HS-5 (cell line): ENCODE measurements at regions not wholly inside any gene's neighbourhood (a gene's known extent, or its start where the extent isn't known, plus 50 kb on each side); places are given as distances from the start of the nearest gene placed in this dataset.
"Not testable (repeated sequence)": the region's sequence is repeated elsewhere in the genome, so short reads cannot be mapped to it uniquely, and the experiment has no call there.

Source experiments
- DNase-seq: peaks from one replicate; pipeline ENCODE4 v3.0.0-alpha.2; 2012; ENCODE audit warnings: low read depth

- no peak for DNase-seq
Observed at GRCh38 chr1:211206981-211207380, 52.2 kb upstream of the RCOR3 start.

GRCh38 chr1:211200311-211200710, 58.9 kb upstream of the RCOR3 start:
- no peak for DNase-seq

GRCh38 chr1:211198880-211199279, 60.3 kb upstream of the RCOR3 start:
- no peak for DNase-seq

- peak; percentile 68 for DNase-seq
Observed at GRCh38 chr1:211198111-211198510, 61.1 kb upstream of the RCOR3 start.

GRCh38 chr1:211196880-211197279, 62.3 kb upstream of the RCOR3 start:
- no peak for DNase-seq

- no peak for DNase-seq
Observed at GRCh38 chr1:211194826-211195225, 60.9 kb upstream of the KCNH1 start.

GRCh38 chr1:211192227-211192626, 58.3 kb upstream of the KCNH1 start:
- DNase-seq, result no peak

- DNase-seq, result not testable (repeated sequence)
Observed at GRCh38 chr1:211188721-211189120, 54.8 kb upstream of the KCNH1 start.

- no peak for DNase-seq
Observed at GRCh38 chr1:211183747-211184313, 49.9 kb upstream of the KCNH1 start.
